ENCODE measurements at regions not wholly inside any gene's neighbourhood (a gene's known extent, or its start where the extent isn't known, plus 50 kb on each side); places are given as distances from the start of the nearest gene placed in this dataset.

GRCh38 chr5:67253911-67254310 lies 57.3 kb upstream of the CD180 start:
- TF ChIP-seq POLR2A (IDR thresholded peaks at IDR 0.05) (no peak), CTCF (IDR thresholded peaks at IDR 0.05) (no peak)
